ENCODE measurements at regions not wholly inside any gene's neighbourhood (a gene's known extent, or its start where the extent isn't known, plus 50 kb on each side); places are given as distances from the start of the nearest gene placed in this dataset.

- intact Hi-C loops (cut with DNase I), result no loop called here
- no peaks in the 10 kb centered on the region for H3K27me3 ChIP-seq
- H3K36me3 ChIP-seq, result no peaks in the 10 kb centered on the region
- no peak for TF ChIP-seq CTCF (IDR thresholded peaks at IDR 0.05)
- H3K9me3 ChIP-seq, result no peaks in the 10 kb centered on the region
- no peak for DNase-seq (ENCODE audit: low spot score in 2 of 2)
- H3K4me3 ChIP-seq, result no peak overlapping the region
- no peaks in the 10 kb centered on the region for H3K4me1 ChIP-seq
- peak overlapping the region in 1 of 2 donors; percentile 10 for H3K27ac ChIP-seq
Measured at GRCh38 chr3:152779653-152780052, 55.3 kb upstream of the P2RY1 start.

GRCh38 chr3:152780553-152780952 is 54.4 kb upstream of the P2RY1 start:
- intact Hi-C loops (cut with DNase I), result no loop called here
- TF ChIP-seq CTCF (IDR thresholded peaks at IDR 0.05), result no peak
- Histone ChIP-seq H3K27ac (no peak overlapping the region), H3K4me3 (no peak overlapping the region), H3K9me3 (no peaks in the 10 kb centered on the region), H3K27me3 (no peaks in the 10 kb centered on the region), H3K36me3 (no peaks in the 10 kb centered on the region), H3K4me1 (no peaks in the 10 kb centered on the region)
- no peak for DNase-seq (ENCODE audit: low spot score in 2 of 2)

- TF ChIP-seq CTCF (IDR thresholded peaks at IDR 0.05), result no peak
- H3K36me3 ChIP-seq, result no peaks in the 10 kb centered on the region
- intact Hi-C loops (cut with DNase I), result no loop called here
- no peak for DNase-seq (ENCODE audit: low spot score in 2 of 2)
- no peaks in the 10 kb centered on the region for H3K4me1 ChIP-seq
- H3K27ac ChIP-seq, result no peak overlapping the region
- peaks cover 0 to 8% of the 10 kb centered on the region in 2 donors for H3K9me3 ChIP-seq
- H3K27me3 ChIP-seq, result no peaks in the 10 kb centered on the region
- H3K4me3 ChIP-seq, result no peak overlapping the region
Measured at GRCh38 chr3:152785051-152785450, 49.9 kb upstream of the P2RY1 start.
